ENCODE measurements at regions not wholly inside any gene's neighbourhood (a gene's known extent, or its start where the extent isn't known, plus 50 kb on each side); places are given as distances from the start of the nearest gene placed in this dataset.

DNA sequence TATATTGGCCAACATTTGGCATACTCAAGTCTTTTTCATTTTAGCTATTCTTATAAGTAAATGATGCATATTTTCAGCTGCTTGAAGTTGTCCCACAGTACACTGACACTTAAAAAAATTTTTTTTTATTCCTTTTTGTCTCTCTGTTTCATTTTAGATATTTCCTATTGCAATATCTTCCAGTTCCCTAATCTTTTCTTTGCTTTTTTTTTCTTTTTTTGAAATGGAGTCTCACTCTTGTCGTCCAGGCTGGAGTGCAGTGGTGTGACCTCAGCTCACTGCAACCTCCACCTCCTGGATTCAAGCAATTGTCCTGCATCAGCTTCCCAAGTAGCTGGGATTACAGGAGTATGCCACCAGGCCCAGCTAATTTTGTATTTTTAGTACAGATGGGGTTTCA lies 217.4 kb upstream of the KRR1 start:
- no peaks in the 10 kb centered on the region for H3K27me3 ChIP-seq (ENCODE audit: control insufficient read depth, insufficient read depth, low read length)
- no peak overlapping the region for H3K4me3 ChIP-seq (ENCODE audit: low read length)
- peaks cover 2% of the 10 kb centered on the region; the same call in 1 of the 2 replicates for H3K4me1 ChIP-seq (ENCODE audit: control insufficient read depth, insufficient read depth, low read length)
- H3K9me3 ChIP-seq (ENCODE audit: control insufficient read depth, insufficient read depth, low read length) = no peaks in the 10 kb centered on the region
- no CpG with 5 or more reads among the region's 1 CpG for WGBS (ENCODE audit: insufficient coverage, insufficient read length)
- no peak for DNase-seq (ENCODE audit: low read depth, low spot score)
- H3K36me3 ChIP-seq (ENCODE audit: control insufficient read depth, insufficient read depth, low read length) = no peaks in the 10 kb centered on the region
- no peak overlapping the region for H3K27ac ChIP-seq (ENCODE audit: low read length)

DNA sequence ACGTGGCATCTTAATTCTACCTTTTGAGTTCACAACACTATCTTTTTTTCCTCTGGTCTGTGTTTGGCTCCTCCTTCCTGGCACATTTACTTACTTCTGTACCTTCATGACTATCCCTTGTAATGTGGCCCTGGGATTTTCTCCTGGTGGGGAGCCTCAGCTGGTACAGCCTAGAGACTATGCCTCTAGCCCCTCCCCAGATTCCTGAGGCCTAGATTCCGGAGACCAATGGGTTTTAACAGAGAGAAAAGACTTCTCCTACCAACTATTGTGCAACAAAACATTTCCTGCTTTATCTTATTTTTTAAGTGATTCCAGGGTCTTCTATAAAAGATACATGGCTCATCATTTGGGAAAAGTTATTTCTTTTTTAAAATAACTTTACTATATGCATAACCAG lies 216.2 kb upstream of the KRR1 start:
- WGBS (ENCODE audit: insufficient coverage, insufficient read length) = no CpG with 5 or more reads among the region's 2 CpGs
- H3K9me3 ChIP-seq (ENCODE audit: control insufficient read depth, insufficient read depth, low read length) = no peaks in the 10 kb centered on the region
- no peak overlapping the region for H3K4me3 ChIP-seq (ENCODE audit: low read length)
- no peak overlapping the region for H3K27ac ChIP-seq (ENCODE audit: low read length)
- DNase-seq (ENCODE audit: low read depth, low spot score) = no peak
- peaks cover 2% of the 10 kb centered on the region; the same call in 1 of the 2 replicates for H3K4me1 ChIP-seq (ENCODE audit: control insufficient read depth, insufficient read depth, low read length)
- H3K27me3 ChIP-seq (ENCODE audit: control insufficient read depth, insufficient read depth, low read length) = no peaks in the 10 kb centered on the region
- H3K36me3 ChIP-seq (ENCODE audit: control insufficient read depth, insufficient read depth, low read length) = no peaks in the 10 kb centered on the region

DNA sequence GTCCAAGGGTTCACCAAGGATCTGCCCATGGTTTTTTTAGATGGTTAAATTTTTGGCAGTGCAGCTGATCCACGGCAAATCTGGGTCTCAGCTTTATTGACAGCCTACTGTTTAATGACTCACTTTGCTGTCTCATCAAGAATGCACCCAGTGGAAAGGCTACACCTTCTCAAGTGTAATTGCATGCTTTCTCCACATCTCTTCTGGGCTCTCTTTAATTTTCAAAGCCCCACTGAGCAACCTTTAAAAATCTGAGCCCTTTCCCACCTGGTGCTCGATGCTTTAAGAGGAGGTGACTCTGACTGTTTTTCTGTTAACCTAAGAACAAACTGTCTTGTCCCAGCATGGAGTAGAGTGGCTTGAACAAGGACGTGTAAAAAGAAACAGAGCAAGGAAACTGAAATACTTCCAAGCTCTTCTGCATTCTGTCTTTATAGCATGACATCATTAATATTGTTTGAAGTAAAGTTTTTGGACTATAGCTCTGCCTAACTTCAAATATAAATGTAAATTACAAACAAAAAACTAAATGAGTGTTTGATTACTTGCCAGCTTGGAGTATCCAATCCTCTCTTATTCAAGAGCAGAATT lies 214.2 kb upstream of the KRR1 start:
- no peak overlapping the region for H3K27ac ChIP-seq (ENCODE audit: low read length)
- no peaks in the 10 kb centered on the region for H3K36me3 ChIP-seq (ENCODE audit: control insufficient read depth, insufficient read depth, low read length)
- no peaks in the 10 kb centered on the region for H3K27me3 ChIP-seq (ENCODE audit: control insufficient read depth, insufficient read depth, low read length)
- no peak for DNase-seq (ENCODE audit: low read depth, low spot score)
- no CpG with 5 or more reads among the region's 3 CpGs for WGBS (ENCODE audit: insufficient coverage, insufficient read length)
- H3K4me3 ChIP-seq (ENCODE audit: low read length) = no peak overlapping the region
- H3K9me3 ChIP-seq (ENCODE audit: control insufficient read depth, insufficient read depth, low read length) = no peaks in the 10 kb centered on the region
- H3K4me1 ChIP-seq (ENCODE audit: control insufficient read depth, insufficient read depth, low read length) = peaks cover 2% of the 10 kb centered on the region; the same call in 1 of the 2 replicates

GRCh38 chr12:75724928-75725312 lies 213.5 kb upstream of the KRR1 start:
- H3K27ac ChIP-seq (ENCODE audit: low read length) = no peak overlapping the region
- H3K27me3 ChIP-seq (ENCODE audit: control insufficient read depth, insufficient read depth, low read length) = no peaks in the 10 kb centered on the region
- H3K9me3 ChIP-seq (ENCODE audit: control insufficient read depth, insufficient read depth, low read length) = no peaks in the 10 kb centered on the region
- H3K4me1 ChIP-seq (ENCODE audit: control insufficient read depth, insufficient read depth, low read length) = peaks cover 2% of the 10 kb centered on the region; the same call in 1 of the 2 replicates
- no peak overlapping the region for H3K4me3 ChIP-seq (ENCODE audit: low read length)
- no peaks in the 10 kb centered on the region for H3K36me3 ChIP-seq (ENCODE audit: control insufficient read depth, insufficient read depth, low read length)
- no CpG with 5 or more reads among the region's 5 CpGs for WGBS (ENCODE audit: insufficient coverage, insufficient read length)
- no peak for DNase-seq (ENCODE audit: low read depth, low spot score)

DNA sequence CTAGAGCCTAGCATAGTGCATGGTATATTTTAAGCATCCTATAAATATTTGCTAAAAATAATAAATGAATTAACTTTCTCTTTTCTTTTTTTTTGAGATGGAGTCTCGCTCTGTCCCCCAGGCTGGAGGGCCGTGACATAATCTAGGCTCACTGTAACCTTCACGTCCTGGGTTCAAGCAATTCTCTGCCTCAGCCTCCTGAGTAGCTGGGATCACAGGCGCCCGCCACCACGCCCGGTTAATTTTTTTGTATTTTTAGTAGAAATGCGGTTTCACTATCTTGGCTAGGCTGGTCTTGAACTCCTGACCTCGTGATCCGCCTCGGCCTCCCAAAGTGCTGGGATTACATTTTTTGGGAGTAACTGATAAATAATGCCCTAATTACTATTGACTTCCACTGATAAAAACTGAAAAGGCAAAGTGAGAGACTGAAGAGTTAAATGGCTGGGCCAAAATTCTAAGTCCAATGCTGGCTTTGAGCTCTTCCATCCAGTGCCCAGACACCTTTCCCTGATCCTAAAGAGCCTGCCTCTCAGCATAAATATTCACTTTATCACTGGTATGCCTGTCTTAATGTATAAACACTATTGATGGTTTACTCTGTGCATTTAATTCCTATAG lies 213.0 kb upstream of the KRR1 start:
- Histone ChIP-seq H3K4me1 (ENCODE audit: control insufficient read depth, insufficient read depth, low read length) (peaks cover 2% of the 10 kb centered on the region; the same call in 1 of the 2 replicates), H3K4me3 (ENCODE audit: low read length) (no peak overlapping the region), H3K27ac (ENCODE audit: low read length) (no peak overlapping the region), H3K27me3 (ENCODE audit: control insufficient read depth, insufficient read depth, low read length) (no peaks in the 10 kb centered on the region), H3K9me3 (ENCODE audit: control insufficient read depth, insufficient read depth, low read length) (no peaks in the 10 kb centered on the region), H3K36me3 (ENCODE audit: control insufficient read depth, insufficient read depth, low read length) (no peaks in the 10 kb centered on the region)
- DNase-seq (ENCODE audit: low read depth, low spot score) = no peak
- WGBS (ENCODE audit: insufficient coverage, insufficient read length) = no CpG with 5 or more reads among the region's 11 CpGs

DNA sequence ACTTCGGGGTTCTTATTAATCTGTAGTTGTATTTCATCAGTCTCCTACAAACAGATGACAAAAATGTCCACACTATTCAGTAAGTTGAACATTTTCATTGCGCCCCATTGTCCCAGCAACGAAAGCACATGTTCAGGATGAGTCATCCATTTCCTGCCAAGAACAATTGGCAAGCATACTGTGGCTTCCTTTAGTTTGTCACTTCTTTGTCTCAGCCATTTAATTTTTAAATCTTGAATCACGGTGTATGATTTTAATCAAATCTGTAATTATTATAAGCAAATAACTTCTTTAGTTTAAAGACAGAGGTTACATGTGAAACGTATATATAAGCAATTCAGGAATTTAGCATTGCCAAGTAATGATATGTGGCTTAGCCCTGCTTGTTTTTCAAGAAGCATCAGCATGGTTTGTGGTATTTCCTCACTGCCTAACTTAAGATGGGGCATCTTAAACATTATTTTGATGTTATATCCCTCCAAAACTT lies 211.3 kb upstream of the KRR1 start:
- Histone ChIP-seq H3K27ac (ENCODE audit: low read length) (no peak overlapping the region), H3K27me3 (ENCODE audit: control insufficient read depth, insufficient read depth, low read length) (no peaks in the 10 kb centered on the region), H3K36me3 (ENCODE audit: control insufficient read depth, insufficient read depth, low read length) (no peaks in the 10 kb centered on the region), H3K9me3 (ENCODE audit: control insufficient read depth, insufficient read depth, low read length) (no peaks in the 10 kb centered on the region), H3K4me1 (ENCODE audit: control insufficient read depth, insufficient read depth, low read length) (peaks cover 2% of the 10 kb centered on the region; the same call in 1 of the 2 replicates), H3K4me3 (ENCODE audit: low read length) (no peak overlapping the region)
- DNase-seq (ENCODE audit: low read depth, low spot score) = no peak
- no CpG with 5 or more reads among the region's 5 CpGs for WGBS (ENCODE audit: insufficient coverage, insufficient read length)

GRCh38 chr12:75721796-75722195 lies 210.4 kb upstream of the KRR1 start:
- Histone ChIP-seq H3K27ac (ENCODE audit: low read length) (no peak overlapping the region), H3K4me3 (ENCODE audit: low read length) (no peak overlapping the region), H3K4me1 (ENCODE audit: control insufficient read depth, insufficient read depth, low read length) (peaks cover 2% of the 10 kb centered on the region; the same call in 1 of the 2 replicates), H3K9me3 (ENCODE audit: control insufficient read depth, insufficient read depth, low read length) (no peaks in the 10 kb centered on the region), H3K36me3 (ENCODE audit: control insufficient read depth, insufficient read depth, low read length) (no peaks in the 10 kb centered on the region), H3K27me3 (ENCODE audit: control insufficient read depth, insufficient read depth, low read length) (no peaks in the 10 kb centered on the region)
- no peak for DNase-seq (ENCODE audit: low read depth, low spot score)
- WGBS (ENCODE audit: insufficient coverage, insufficient read length) = no CpG with 5 or more reads among the region's 2 CpGs

GRCh38 chr12:75720812-75721641 lies 209.6 kb upstream of the KRR1 start:
- no peaks in the 10 kb centered on the region for H3K27me3 ChIP-seq (ENCODE audit: control insufficient read depth, insufficient read depth, low read length)
- WGBS (ENCODE audit: insufficient coverage, insufficient read length) = no CpG with 5 or more reads among the region's 6 CpGs
- peaks cover 2% of the 10 kb centered on the region; the same call in 1 of the 2 replicates for H3K4me1 ChIP-seq (ENCODE audit: control insufficient read depth, insufficient read depth, low read length)
- H3K4me3 ChIP-seq (ENCODE audit: low read length) = no peak overlapping the region
- DNase-seq (ENCODE audit: low read depth, low spot score) = no peak
- H3K36me3 ChIP-seq (ENCODE audit: control insufficient read depth, insufficient read depth, low read length) = no peaks in the 10 kb centered on the region
- no peaks in the 10 kb centered on the region for H3K9me3 ChIP-seq (ENCODE audit: control insufficient read depth, insufficient read depth, low read length)
- no peak overlapping the region for H3K27ac ChIP-seq (ENCODE audit: low read length)

- Histone ChIP-seq H3K4me1 (ENCODE audit: control insufficient read depth, insufficient read depth, low read length) (peaks cover 1% of the 10 kb centered on the region; the same call in 1 of the 2 replicates), H3K36me3 (ENCODE audit: control insufficient read depth, insufficient read depth, low read length) (no peaks in the 10 kb centered on the region), H3K9me3 (ENCODE audit: control insufficient read depth, insufficient read depth, low read length) (no peaks in the 10 kb centered on the region), H3K27me3 (ENCODE audit: control insufficient read depth, insufficient read depth, low read length) (no peaks in the 10 kb centered on the region), H3K27ac (ENCODE audit: low read length) (no peak overlapping the region), H3K4me3 (ENCODE audit: low read length) (no peak overlapping the region)
- DNase-seq (ENCODE audit: low read depth, low spot score) = no peak
Observed at GRCh38 chr12:75717902-75718301, 206.5 kb upstream of the KRR1 start.

DNA sequence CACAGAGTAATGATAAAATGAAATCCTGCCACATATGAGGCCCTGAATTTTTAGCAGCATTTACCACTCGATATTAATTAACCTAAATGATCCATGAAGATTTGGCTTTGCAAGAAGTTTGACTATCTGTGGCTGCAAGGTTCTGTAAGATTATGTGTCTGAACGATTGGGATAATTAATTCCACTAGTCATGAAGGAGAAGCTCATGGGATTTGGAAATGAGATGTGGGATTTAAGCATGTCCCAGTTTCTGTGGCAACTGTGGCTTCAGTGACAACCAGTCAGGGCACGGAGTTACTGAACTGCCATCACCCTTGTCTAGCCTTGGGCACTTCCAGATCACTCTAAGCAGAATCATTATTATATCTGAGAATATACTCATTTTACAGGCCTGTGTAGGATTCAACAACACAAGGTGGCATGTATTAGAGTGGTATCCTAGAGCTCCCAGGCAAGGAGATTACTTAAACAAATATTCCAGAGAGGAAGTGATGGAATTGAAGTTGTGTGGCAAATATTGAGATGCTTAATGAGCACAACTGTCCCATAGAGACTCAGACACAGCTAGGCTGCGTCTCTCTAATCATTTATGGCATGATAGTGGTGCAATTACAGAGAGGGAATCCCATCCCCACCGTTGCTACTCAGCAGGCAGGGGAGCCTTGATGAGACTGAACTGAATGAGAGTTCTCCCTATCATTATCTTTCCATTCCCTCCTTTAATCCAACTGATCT lies 205.0 kb upstream of the KRR1 start:
- WGBS (ENCODE audit: insufficient coverage, insufficient read length) = no CpG with 5 or more reads among the region's 5 CpGs
- Histone ChIP-seq H3K27me3 (ENCODE audit: control insufficient read depth, insufficient read depth, low read length) (no peaks in the 10 kb centered on the region), H3K4me1 (ENCODE audit: control insufficient read depth, insufficient read depth, low read length) (peaks cover 2% of the 10 kb centered on the region; the same call in 1 of the 2 replicates)

More for the DNA sequence above, 205.0 kb upstream of the KRR1 start:
- Histone ChIP-seq H3K4me3 (ENCODE audit: low read length) (no peak overlapping the region), H3K27ac (ENCODE audit: low read length) (no peak overlapping the region), H3K36me3 (ENCODE audit: control insufficient read depth, insufficient read depth, low read length) (no peaks in the 10 kb centered on the region), H3K9me3 (ENCODE audit: control insufficient read depth, insufficient read depth, low read length) (no peaks in the 10 kb centered on the region)
- no peak for DNase-seq (ENCODE audit: low read depth, low spot score)
